Subcutaneous abdominal adipose tissue (tissue), 5 donors: ENCODE measurements at regions not wholly inside any gene's neighbourhood (a gene's known extent, or its start where the extent isn't known, plus 50 kb on each side); places are given as distances from the start of the nearest gene placed in this dataset.

Experiments used
- H3K27ac ChIP-seq: one replicate; pipeline ENCODE4 v1.7.0; 2013; ENCODE audit warnings: low read depth, mild to moderate bottlenecking, inconsistent platforms, low read length, moderate library complexity
- H3K27me3 ChIP-seq, 5 donors: one replicate each; pipeline ENCODE4 v1.7.0; 2013; ENCODE audit warnings: low read length in 5 of 5, inconsistent platforms in 1 of 5; ENCODE audit not compliant: control insufficient read depth in 5 of 5, insufficient read depth in 4 of 5
- H3K36me3 ChIP-seq, 5 donors: one replicate each; pipeline ENCODE4 v1.7.0; 2013; ENCODE audit warnings: low read length in 5 of 5; ENCODE audit not compliant: control insufficient read depth in 5 of 5, insufficient read depth in 5 of 5
- H3K4me1 ChIP-seq, 5 donors: one replicate each; pipeline ENCODE4 v1.7.0; 2013; ENCODE audit warnings: low read length in 5 of 5, mild to moderate bottlenecking in 3 of 5, moderate library complexity in 1 of 5; ENCODE audit not compliant: control insufficient read depth in 5 of 5, insufficient read depth in 5 of 5
- H3K4me3 ChIP-seq, 5 donors: one replicate each; pipeline ENCODE4 v1.7.0; 2013; ENCODE audit warnings: low read length in 5 of 5, low read depth in 1 of 5
- H3K9ac ChIP-seq, 5 donors: one replicate each; pipeline ENCODE4 v1.7.0; 2013; ENCODE audit warnings: low read length in 5 of 5, mild to moderate bottlenecking in 4 of 5, moderate library complexity in 3 of 5
- H3K9me3 ChIP-seq, 5 donors: one replicate each; pipeline ENCODE4 v1.7.0; 2013; ENCODE audit warnings: low read length in 5 of 5; ENCODE audit not compliant: control insufficient read depth in 5 of 5
- donor health status: healthy.
- donor health status: healthy.
- donor health status: healthy.
- donor health status: healthy.
- donor health status: healthy.

- H3K27me3 ChIP-seq = no peaks in the 10 kb centered on the region
- H3K9me3 ChIP-seq = peaks cover 0 to 16% (median 12%) of the 10 kb centered on the region in 5 donors
- H3K4me1 ChIP-seq = no peaks in the 10 kb centered on the region
- H3K27ac ChIP-seq = no peak overlapping the region
- H3K9ac ChIP-seq = no peak overlapping the region
- H3K4me3 ChIP-seq = no peak overlapping the region
- H3K36me3 ChIP-seq = no peaks in the 10 kb centered on the region
Measured at GRCh38 chr4:177131736-177132135, 177.9 kb upstream of the NEIL3 start.

GRCh38 chr4:177147668-177148067, 162.0 kb upstream of the NEIL3 start:
- no peaks in the 10 kb centered on the region for H3K36me3 ChIP-seq
- H3K9ac ChIP-seq = no peak overlapping the region
- peaks cover 0 to 7% (median 0%) of the 10 kb centered on the region in 5 donors for H3K4me1 ChIP-seq
- H3K9me3 ChIP-seq = peaks cover 0 to 3% (median 0%) of the 10 kb centered on the region in 5 donors
- H3K27ac ChIP-seq = no peak overlapping the region
- no peaks in the 10 kb centered on the region for H3K27me3 ChIP-seq
- no peak overlapping the region for H3K4me3 ChIP-seq

- Histone ChIP-seq H3K9ac (no peak overlapping the region), H3K36me3 (no peaks in the 10 kb centered on the region), H3K27ac (no peak overlapping the region), H3K27me3 (no peaks in the 10 kb centered on the region), H3K4me3 (no peak overlapping the region), H3K4me1 (no peaks in the 10 kb centered on the region), H3K9me3 (peaks cover 0 to 4% (median 0%) of the 10 kb centered on the region in 5 donors)
Measured at GRCh38 chr4:177155454-177155853, 154.2 kb upstream of the NEIL3 start.

- H3K27ac ChIP-seq = no peak overlapping the region
- no peak overlapping the region for H3K9ac ChIP-seq
- no peaks in the 10 kb centered on the region for H3K4me1 ChIP-seq
- no peaks in the 10 kb centered on the region for H3K36me3 ChIP-seq
- H3K9me3 ChIP-seq = no peaks in the 10 kb centered on the region
- H3K4me3 ChIP-seq = no peak overlapping the region
- H3K27me3 ChIP-seq = no peaks in the 10 kb centered on the region
Measured at GRCh38 chr4:177159600-177159999, 150.1 kb upstream of the NEIL3 start.

GRCh38 chr4:177161781-177162180, 147.9 kb upstream of the NEIL3 start:
- Histone ChIP-seq H3K9me3 (no peaks in the 10 kb centered on the region), H3K27me3 (no peaks in the 10 kb centered on the region), H3K4me1 (no peaks in the 10 kb centered on the region), H3K9ac (no peak overlapping the region), H3K4me3 (no peak overlapping the region), H3K36me3 (no peaks in the 10 kb centered on the region), H3K27ac (no peak overlapping the region)

GRCh38 chr4:177163532-177163931, 146.1 kb upstream of the NEIL3 start:
- no peaks in the 10 kb centered on the region for H3K27me3 ChIP-seq
- no peak overlapping the region for H3K4me3 ChIP-seq
- H3K4me1 ChIP-seq = no peaks in the 10 kb centered on the region
- no peak overlapping the region for H3K27ac ChIP-seq
- no peaks in the 10 kb centered on the region for H3K9me3 ChIP-seq
- H3K36me3 ChIP-seq = no peaks in the 10 kb centered on the region
- no peak overlapping the region for H3K9ac ChIP-seq

GRCh38 chr4:177171588-177171987, 138.1 kb upstream of the NEIL3 start:
- H3K27ac ChIP-seq = no peak overlapping the region

GRCh38 chr4:177175473-177175872, 134.2 kb upstream of the NEIL3 start:
- Histone ChIP-seq H3K4me3 (no peak overlapping the region), H3K4me1 (peaks cover 0 to 16% (median 4%) of the 10 kb centered on the region in 5 donors), H3K9ac (no peak overlapping the region), H3K27me3 (no peaks in the 10 kb centered on the region), H3K27ac (no peak overlapping the region), H3K36me3 (no peaks in the 10 kb centered on the region), H3K9me3 (peaks cover 0 to 9% (median 5%) of the 10 kb centered on the region in 5 donors)

More at GRCh38 chr4:177171588-177171987, 138.1 kb upstream of the NEIL3 start:
- Histone ChIP-seq H3K9me3 (peaks cover 0 to 9% (median 5%) of the 10 kb centered on the region in 5 donors), H3K27me3 (no peaks in the 10 kb centered on the region), H3K4me3 (no peak overlapping the region), H3K9ac (no peak overlapping the region), H3K4me1 (peaks cover 0 to under 1% (median 0%) of the 10 kb centered on the region in 5 donors), H3K36me3 (no peaks in the 10 kb centered on the region)

- peak overlapping the region; percentile 85 for H3K27ac ChIP-seq
- no peaks in the 10 kb centered on the region for H3K27me3 ChIP-seq
- H3K4me1 ChIP-seq = peaks cover 0 to 29% (median 10%) of the 10 kb centered on the region in 5 donors
- peaks cover 0 to 6% (median 3%) of the 10 kb centered on the region in 5 donors for H3K9me3 ChIP-seq
- no peak overlapping the region for H3K9ac ChIP-seq
- no peaks in the 10 kb centered on the region for H3K36me3 ChIP-seq
- no peak overlapping the region for H3K4me3 ChIP-seq
Measured at GRCh38 chr4:177177541-177178081, 132.1 kb upstream of the NEIL3 start.

- H3K4me3 ChIP-seq = no peak overlapping the region
- no peaks in the 10 kb centered on the region for H3K36me3 ChIP-seq
- H3K4me1 ChIP-seq = peaks cover 0 to 29% (median 10%) of the 10 kb centered on the region in 5 donors
- peak overlapping the region; percentile 85 for H3K27ac ChIP-seq
- H3K27me3 ChIP-seq = no peaks in the 10 kb centered on the region
- H3K9ac ChIP-seq = no peak overlapping the region
- peaks cover 0 to 6% (median 3%) of the 10 kb centered on the region in 5 donors for H3K9me3 ChIP-seq
Measured at GRCh38 chr4:177178246-177178645, 131.4 kb upstream of the NEIL3 start.
